ENCODE measurements at regions not wholly inside any gene's neighbourhood (a gene's known extent, or its start where the extent isn't known, plus 50 kb on each side); places are given as distances from the start of the nearest gene placed in this dataset.

DNA sequence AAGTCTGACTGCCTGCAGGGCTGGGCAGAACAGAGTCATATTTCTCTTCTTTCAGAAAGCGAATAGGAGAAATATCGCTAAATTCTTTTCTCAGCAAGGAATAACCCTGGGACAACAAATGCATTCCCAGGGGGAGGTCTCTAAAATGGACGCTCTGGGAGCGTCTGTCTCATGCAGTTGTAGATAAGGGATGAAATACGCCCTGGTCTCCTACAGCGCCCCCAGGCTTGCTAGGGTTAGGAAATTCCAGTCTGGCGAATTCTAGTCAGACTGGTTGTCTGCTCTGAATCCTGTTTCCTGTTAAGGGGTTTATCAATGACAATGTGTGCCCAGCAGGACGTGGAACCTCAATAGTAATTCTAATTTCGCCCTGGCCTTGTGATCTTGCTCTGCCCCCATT lies 1214.1 kb downstream of the DIAPH3 start:
- no peaks in the 10 kb centered on the region for H3F3A ChIP-seq (ENCODE audit: low read length, unreplicated experiment)
- H2AFZ ChIP-seq (ENCODE audit: low read length) = no peak overlapping the region
- BruUV-seq (replicated peaks) = no TSS peak
- no peaks in the 10 kb centered on the region for H3K9me3 ChIP-seq (ENCODE audit: low read length)
- H3K79me2 ChIP-seq (ENCODE audit: low read length) = no peaks in the 10 kb centered on the region
- no peaks in the 10 kb centered on the region for H3K36me3 ChIP-seq (ENCODE audit: low read depth, low read length)
- ATAC-seq (no peak), DNase-seq (no peak)
- H3K4me2 ChIP-seq (ENCODE audit: low read length) = no peak overlapping the region
- ChIA-PET CTCF (no interaction called here), POLR2A (ENCODE audit: unreplicated experiment) (no interaction called here)
- no peaks in the 10 kb centered on the region for H3K27me3 ChIP-seq (ENCODE audit: low read length)
- H4K20me1 ChIP-seq (ENCODE audit: low read length) = no peaks in the 10 kb centered on the region
- intact Hi-C loops (cut with micrococcal nuclease) = no loop called here
- TF ChIP-seq, protein P1, sequence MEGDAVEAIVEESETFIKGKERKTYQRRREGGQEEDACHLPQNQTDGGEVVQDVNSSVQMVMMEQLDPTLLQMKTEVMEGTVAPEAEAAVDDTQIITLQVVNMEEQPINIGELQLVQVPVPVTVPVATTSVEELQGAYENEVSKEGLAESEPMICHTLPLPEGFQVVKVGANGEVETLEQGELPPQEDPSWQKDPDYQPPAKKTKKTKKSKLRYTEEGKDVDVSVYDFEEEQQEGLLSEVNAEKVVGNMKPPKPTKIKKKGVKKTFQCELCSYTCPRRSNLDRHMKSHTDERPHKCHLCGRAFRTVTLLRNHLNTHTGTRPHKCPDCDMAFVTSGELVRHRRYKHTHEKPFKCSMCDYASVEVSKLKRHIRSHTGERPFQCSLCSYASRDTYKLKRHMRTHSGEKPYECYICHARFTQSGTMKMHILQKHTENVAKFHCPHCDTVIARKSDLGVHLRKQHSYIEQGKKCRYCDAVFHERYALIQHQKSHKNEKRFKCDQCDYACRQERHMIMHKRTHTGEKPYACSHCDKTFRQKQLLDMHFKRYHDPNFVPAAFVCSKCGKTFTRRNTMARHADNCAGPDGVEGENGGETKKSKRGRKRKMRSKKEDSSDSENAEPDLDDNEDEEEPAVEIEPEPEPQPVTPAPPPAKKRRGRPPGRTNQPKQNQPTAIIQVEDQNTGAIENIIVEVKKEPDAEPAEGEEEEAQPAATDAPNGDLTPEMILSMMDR (conservative IDR thresholded peaks at IDR 0.05; ENCODE audit: low read depth, low read length) = no peak
- TF ChIP-seq EZH2 (IDR thresholded peaks at IDR 0.05; ENCODE audit: low read length, unreplicated experiment) = no peak
- TF ChIP-seq EZH2phosphoT487 (IDR thresholded peaks at IDR 0.05; ENCODE audit: borderline replicate concordance, low read length) = no peak
- no peaks in the 10 kb centered on the region for H3K9me2 ChIP-seq (replicated peaks; ENCODE audit: low read length)
- no peak overlapping the region for H3K4me3 ChIP-seq (ENCODE audit: low read length)
- no peak overlapping the region for H3K27ac ChIP-seq (ENCODE audit: low read length)
- H3K4me1 ChIP-seq (ENCODE audit: insufficient read depth, low read length) = no peaks in the 10 kb centered on the region
- no peak overlapping the region for H3K9ac ChIP-seq (ENCODE audit: low read length)

DNA sequence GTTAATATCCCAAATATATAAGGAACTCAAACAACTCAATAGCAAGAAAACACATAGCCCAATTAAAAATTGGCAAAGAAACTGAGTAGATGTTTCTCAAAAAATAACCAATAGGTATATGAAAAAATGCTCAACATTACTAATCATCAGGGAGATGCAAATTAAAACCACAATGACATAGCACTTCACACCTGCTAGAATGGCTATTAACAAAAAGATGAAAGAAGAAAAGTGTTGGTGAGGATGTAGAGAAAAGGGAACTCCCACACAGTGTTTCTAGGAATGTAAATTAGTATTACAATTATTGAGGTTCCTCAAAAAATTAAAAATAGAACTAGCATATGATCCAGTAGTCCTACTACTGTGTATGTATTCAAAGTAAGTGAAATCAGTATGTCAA lies 1212.8 kb downstream of the DIAPH3 start:
- no peaks in the 10 kb centered on the region for H3F3A ChIP-seq (ENCODE audit: low read length, unreplicated experiment)
- H3K9me2 ChIP-seq (replicated peaks; ENCODE audit: low read length) = no peaks in the 10 kb centered on the region
- no peak overlapping the region for H3K27ac ChIP-seq (ENCODE audit: low read length)
- no peaks in the 10 kb centered on the region for H3K79me2 ChIP-seq (ENCODE audit: low read length)
- H3K27me3 ChIP-seq (ENCODE audit: low read length) = no peaks in the 10 kb centered on the region
- no peaks in the 10 kb centered on the region for H3K9me3 ChIP-seq (ENCODE audit: low read length)
- CTCF ChIA-PET = no interaction called here
- DNase-seq (no peak), ATAC-seq (no peak)
- H2AFZ ChIP-seq (ENCODE audit: low read length) = no peak overlapping the region
- H4K20me1 ChIP-seq (ENCODE audit: low read length) = no peaks in the 10 kb centered on the region
- H3K4me3 ChIP-seq (ENCODE audit: low read length) = no peak overlapping the region
- no TSS peak for BruUV-seq (replicated peaks)
- POLR2A ChIA-PET (ENCODE audit: unreplicated experiment) = no interaction called here
- no peak overlapping the region for H3K4me2 ChIP-seq (ENCODE audit: low read length)
- TF ChIP-seq, protein P1 (conservative IDR thresholded peaks at IDR 0.05; ENCODE audit: low read depth, low read length) = no peak
- TF ChIP-seq EZH2phosphoT487 (IDR thresholded peaks at IDR 0.05; ENCODE audit: borderline replicate concordance, low read length) (no peak), EZH2 (IDR thresholded peaks at IDR 0.05; ENCODE audit: low read length, unreplicated experiment) (no peak)
- no peaks in the 10 kb centered on the region for H3K36me3 ChIP-seq (ENCODE audit: low read depth, low read length)
- H3K9ac ChIP-seq (ENCODE audit: low read length) = no peak overlapping the region
- intact Hi-C loops (cut with micrococcal nuclease) = no loop called here
- H3K4me1 ChIP-seq (ENCODE audit: insufficient read depth, low read length) = no peaks in the 10 kb centered on the region

DNA sequence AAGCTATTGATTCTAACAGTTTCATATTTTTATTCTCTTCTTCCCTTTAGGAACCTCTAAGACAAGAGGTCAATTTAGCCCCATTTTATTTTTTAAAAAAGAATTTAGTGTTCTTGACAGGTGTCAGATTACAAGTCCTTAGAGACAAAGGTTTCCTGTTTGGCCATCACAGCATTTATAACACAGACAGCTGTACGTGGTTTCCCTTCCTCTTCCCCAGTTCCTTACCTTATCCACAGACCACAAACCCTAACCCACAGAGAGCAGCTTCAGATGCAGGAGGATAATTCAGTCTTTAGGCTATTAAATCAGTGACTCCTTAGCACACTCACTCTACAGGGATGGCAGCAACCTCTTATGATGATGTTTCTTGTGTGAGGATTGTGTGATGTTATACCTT lies 1210.1 kb downstream of the DIAPH3 start:
- H3F3A ChIP-seq (ENCODE audit: low read length, unreplicated experiment) = no peaks in the 10 kb centered on the region
- ChIA-PET POLR2A (ENCODE audit: unreplicated experiment) (no interaction called here), CTCF (no interaction called here)
- DNase-seq = no peak
- H3K9ac ChIP-seq (ENCODE audit: low read length) = no peak overlapping the region
- no peaks in the 10 kb centered on the region for H3K79me2 ChIP-seq (ENCODE audit: low read length)
- H3K36me3 ChIP-seq (ENCODE audit: low read depth, low read length) = no peaks in the 10 kb centered on the region
- H3K27me3 ChIP-seq (ENCODE audit: low read length) = no peaks in the 10 kb centered on the region
- H3K4me1 ChIP-seq (ENCODE audit: insufficient read depth, low read length) = no peaks in the 10 kb centered on the region
- BruUV-seq (replicated peaks) = no TSS peak
- no peaks in the 10 kb centered on the region for H3K9me3 ChIP-seq (ENCODE audit: low read length)
- H2AFZ ChIP-seq (ENCODE audit: low read length) = no peak overlapping the region
- H3K9me2 ChIP-seq (replicated peaks; ENCODE audit: low read length) = no peaks in the 10 kb centered on the region
- no peak for ATAC-seq
- H3K4me3 ChIP-seq (ENCODE audit: low read length) = no peak overlapping the region
- TF ChIP-seq EZH2phosphoT487 (IDR thresholded peaks at IDR 0.05; ENCODE audit: borderline replicate concordance, low read length) = no peak
- no peak for TF ChIP-seq EZH2 (IDR thresholded peaks at IDR 0.05; ENCODE audit: low read length, unreplicated experiment)
- TF ChIP-seq, protein P1 (conservative IDR thresholded peaks at IDR 0.05; ENCODE audit: low read depth, low read length) = no peak
- no peak overlapping the region for H3K27ac ChIP-seq (ENCODE audit: low read length)
- intact Hi-C loops (cut with micrococcal nuclease) = no loop called here
- H3K4me2 ChIP-seq (ENCODE audit: low read length) = no peak overlapping the region
- no peaks in the 10 kb centered on the region for H4K20me1 ChIP-seq (ENCODE audit: low read length)
